ENCODE measurements at regions not wholly inside any gene's neighbourhood (a gene's known extent, or its start where the extent isn't known, plus 50 kb on each side); places are given as distances from the start of the nearest gene placed in this dataset.

GRCh38 chr15:87633525-87633924 is 623.0 kb downstream of the NTRK3 start:
- no peak for TF ChIP-seq CTCF (IDR thresholded peaks at IDR 0.05; ENCODE audit: poor library complexity, severe bottlenecking)
- Histone ChIP-seq H3K9me3 (ENCODE audit: severe bottlenecking) (no peaks in the 10 kb centered on the region), H3K4me3 (ENCODE audit: severe bottlenecking) (no peak overlapping the region), H3K36me3 (ENCODE audit: low read depth) (no peaks in the 10 kb centered on the region), H3K4me1 (ENCODE audit: insufficient read depth, poor library complexity, severe bottlenecking) (no peaks in the 10 kb centered on the region), H3K27me3 (ENCODE audit: insufficient read depth, poor library complexity, severe bottlenecking) (no peaks in the 10 kb centered on the region), H3K27ac (ENCODE audit: poor library complexity, severe bottlenecking) (no peak overlapping the region)
- no peak for DNase-seq (ENCODE audit: low spot score)
- no peak for ATAC-seq (ENCODE audit: low read depth)

GRCh38 chr15:87632364-87632763 is 624.2 kb downstream of the NTRK3 start:
- no peak overlapping the region for H3K4me3 ChIP-seq (ENCODE audit: severe bottlenecking)
- H3K9me3 ChIP-seq (ENCODE audit: severe bottlenecking), result no peaks in the 10 kb centered on the region
- no peaks in the 10 kb centered on the region for H3K27me3 ChIP-seq (ENCODE audit: insufficient read depth, poor library complexity, severe bottlenecking)
- ATAC-seq (ENCODE audit: low read depth) (no peak), DNase-seq (ENCODE audit: low spot score) (no peak)
- H3K36me3 ChIP-seq (ENCODE audit: low read depth), result no peaks in the 10 kb centered on the region
- TF ChIP-seq CTCF (IDR thresholded peaks at IDR 0.05; ENCODE audit: poor library complexity, severe bottlenecking), result no peak
- no peak overlapping the region for H3K27ac ChIP-seq (ENCODE audit: poor library complexity, severe bottlenecking)
- no peaks in the 10 kb centered on the region for H3K4me1 ChIP-seq (ENCODE audit: insufficient read depth, poor library complexity, severe bottlenecking)

- no peak for TF ChIP-seq CTCF (IDR thresholded peaks at IDR 0.05; ENCODE audit: poor library complexity, severe bottlenecking)
- Histone ChIP-seq H3K27ac (ENCODE audit: poor library complexity, severe bottlenecking) (no peak overlapping the region), H3K36me3 (ENCODE audit: low read depth) (no peaks in the 10 kb centered on the region), H3K4me1 (ENCODE audit: insufficient read depth, poor library complexity, severe bottlenecking) (no peaks in the 10 kb centered on the region), H3K27me3 (ENCODE audit: insufficient read depth, poor library complexity, severe bottlenecking) (no peaks in the 10 kb centered on the region), H3K4me3 (ENCODE audit: severe bottlenecking) (no peak overlapping the region), H3K9me3 (ENCODE audit: severe bottlenecking) (no peaks in the 10 kb centered on the region)
- ATAC-seq (ENCODE audit: low read depth) (no peak), DNase-seq (ENCODE audit: low spot score) (no peak)
Measured at GRCh38 chr15:87631775-87632174, 624.8 kb downstream of the NTRK3 start.

GRCh38 chr15:87631093-87631492 is 625.4 kb downstream of the NTRK3 start:
- DNase-seq (ENCODE audit: low spot score) (no peak), ATAC-seq (ENCODE audit: low read depth) (peak; percentile 51; the same call in 1 of the 3 replicates)
- H3K4me1 ChIP-seq (ENCODE audit: insufficient read depth, poor library complexity, severe bottlenecking), result no peaks in the 10 kb centered on the region
- no peak for TF ChIP-seq CTCF (IDR thresholded peaks at IDR 0.05; ENCODE audit: poor library complexity, severe bottlenecking)
- H3K27ac ChIP-seq (ENCODE audit: poor library complexity, severe bottlenecking), result no peak overlapping the region
- no peaks in the 10 kb centered on the region for H3K27me3 ChIP-seq (ENCODE audit: insufficient read depth, poor library complexity, severe bottlenecking)
- no peak overlapping the region for H3K4me3 ChIP-seq (ENCODE audit: severe bottlenecking)
- no peaks in the 10 kb centered on the region for H3K9me3 ChIP-seq (ENCODE audit: severe bottlenecking)
- no peaks in the 10 kb centered on the region for H3K36me3 ChIP-seq (ENCODE audit: low read depth)

- no peaks in the 10 kb centered on the region for H3K36me3 ChIP-seq (ENCODE audit: low read depth)
- no peak overlapping the region for H3K27ac ChIP-seq (ENCODE audit: poor library complexity, severe bottlenecking)
- no peak for ATAC-seq (ENCODE audit: low read depth)
- H3K4me1 ChIP-seq (ENCODE audit: insufficient read depth, poor library complexity, severe bottlenecking), result no peaks in the 10 kb centered on the region
- no peaks in the 10 kb centered on the region for H3K9me3 ChIP-seq (ENCODE audit: severe bottlenecking)
- no peaks in the 10 kb centered on the region for H3K27me3 ChIP-seq (ENCODE audit: insufficient read depth, poor library complexity, severe bottlenecking)
- H3K4me3 ChIP-seq (ENCODE audit: severe bottlenecking), result no peak overlapping the region
- TF ChIP-seq CTCF (IDR thresholded peaks at IDR 0.05; ENCODE audit: poor library complexity, severe bottlenecking), result no peak
- DNase-seq (ENCODE audit: low spot score), result no peak
Measured at GRCh38 chr15:87628311-87628710, 628.2 kb downstream of the NTRK3 start.

Measured in RWPE2 (cell line).